SU-DHL-6 (cell line): ENCODE measurements at regions not wholly inside any gene's neighbourhood (a gene's known extent, or its start where the extent isn't known, plus 50 kb on each side); places are given as distances from the start of the nearest gene placed in this dataset.

ENCODE experiments used
- EZH2phosphoT487 ChIP-seq: fragments of 200-600 bp; sonication (generic), shearing (Covaris generic); conservative IDR thresholded peaks from 2 replicates; pipeline ENCODE4 v1.6.1; 2018; ENCODE audit warnings: mild to moderate bottlenecking, antibody characterized with exemption, low read length, moderate library complexity, mixed read lengths
- TF ChIP-seq, protein P1 (sequence below): fragments of 200-600 bp; sonication (generic); IDR thresholded peaks from one replicate; pipeline ENCODE4 v1.5.1; 2017; ENCODE audit warnings: antibody characterized with exemption, mild to moderate bottlenecking, low read length, moderate library complexity; ENCODE audit not compliant: insufficient read depth, poor library complexity, severe bottlenecking

DNA sequence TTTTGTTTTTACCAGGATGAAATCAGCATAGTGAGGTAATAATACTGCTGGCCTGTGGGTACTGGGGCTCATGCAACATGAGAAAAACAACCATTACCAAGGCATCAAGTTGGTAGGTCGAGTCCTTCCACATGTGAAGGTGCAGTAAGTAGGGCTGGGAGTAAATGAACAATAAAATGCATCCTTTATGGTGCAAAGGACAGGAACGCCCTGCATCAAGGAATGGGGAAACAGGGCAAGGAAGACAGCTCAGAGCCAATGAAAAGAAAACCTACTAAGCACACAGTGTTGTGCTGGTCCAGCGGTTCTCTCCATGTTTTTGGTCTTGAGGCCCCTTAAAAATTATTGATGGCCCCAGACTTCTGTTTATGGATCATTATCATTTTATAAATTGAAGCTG lies 168.5 kb upstream of the TPM1 start:
- TF ChIP-seq, protein P1, sequence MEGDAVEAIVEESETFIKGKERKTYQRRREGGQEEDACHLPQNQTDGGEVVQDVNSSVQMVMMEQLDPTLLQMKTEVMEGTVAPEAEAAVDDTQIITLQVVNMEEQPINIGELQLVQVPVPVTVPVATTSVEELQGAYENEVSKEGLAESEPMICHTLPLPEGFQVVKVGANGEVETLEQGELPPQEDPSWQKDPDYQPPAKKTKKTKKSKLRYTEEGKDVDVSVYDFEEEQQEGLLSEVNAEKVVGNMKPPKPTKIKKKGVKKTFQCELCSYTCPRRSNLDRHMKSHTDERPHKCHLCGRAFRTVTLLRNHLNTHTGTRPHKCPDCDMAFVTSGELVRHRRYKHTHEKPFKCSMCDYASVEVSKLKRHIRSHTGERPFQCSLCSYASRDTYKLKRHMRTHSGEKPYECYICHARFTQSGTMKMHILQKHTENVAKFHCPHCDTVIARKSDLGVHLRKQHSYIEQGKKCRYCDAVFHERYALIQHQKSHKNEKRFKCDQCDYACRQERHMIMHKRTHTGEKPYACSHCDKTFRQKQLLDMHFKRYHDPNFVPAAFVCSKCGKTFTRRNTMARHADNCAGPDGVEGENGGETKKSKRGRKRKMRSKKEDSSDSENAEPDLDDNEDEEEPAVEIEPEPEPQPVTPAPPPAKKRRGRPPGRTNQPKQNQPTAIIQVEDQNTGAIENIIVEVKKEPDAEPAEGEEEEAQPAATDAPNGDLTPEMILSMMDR = no peak
- no peak for TF ChIP-seq EZH2phosphoT487
